SK-N-SH (cell line): ENCODE measurements at regions not wholly inside any gene's neighbourhood (a gene's known extent, or its start where the extent isn't known, plus 50 kb on each side); places are given as distances from the start of the nearest gene placed in this dataset.
A peak's percentile ranks its signal among the peaks of the same experiment; 100 is the strongest.

ENCODE experiments used
- CTCF ChIA-PET: fragments of 300-600, 350-600 bp; formaldehyde crosslinking; extraction: SDS; loops from one replicate; lab custom pipeline; 2021; lab: Yijun Ruan, JAX
- POLR2A ChIA-PET: fragments of 350-600 bp; sonication (Branson Sonifier 250); formaldehyde crosslinking; extraction: SDS; loops from one replicate; lab custom pipeline; 2020; ENCODE audit warnings: antibody characterized with exemption, inconsistent platforms; lab: Yijun Ruan, JAX
- DNase-seq: peaks from one replicate; pipeline ENCODE4 v3.0.0; 2012
- H2AFZ ChIP-seq: fragments of 200-600 bp; sonication (generic); 2 replicates; pipeline ENCODE4 v1.8.1; 2016; ENCODE audit warnings: antibody characterized with exemption, mild to moderate bottlenecking, low read depth
- H3F3A ChIP-seq: fragments of 200-600 bp; sonication (generic); replicated peaks from 2 replicates; pipeline ENCODE3; 2016; ENCODE audit warnings: antibody characterized with exemption, mild to moderate bottlenecking; ENCODE audit not compliant: insufficient read depth
- H3K27ac ChIP-seq, 2 experiments: fragments of 200-500 bp in 1 of 2; fragments of 200-600 bp in 1 of 2; sonication (Bioruptor generic) in 1 of 2; sonication (generic), shearing (Covaris generic) in 1 of 2; 2 replicates each; pipeline versions ENCODE4 v1.5.1 to v1.6.1; 2014 to 2016; ENCODE audit warnings: low read depth in 2 of 2, inconsistent platforms in 1 of 2, low read length in 1 of 2, mild to moderate bottlenecking in 1 of 2, mixed read lengths in 1 of 2
- H3K27me3 ChIP-seq: fragments of 200-600 bp; sonication (generic), shearing (Covaris generic); 2 replicates; pipeline ENCODE4 v1.6.1; 2016; ENCODE audit warnings: mixed run types; ENCODE audit not compliant: insufficient read depth
- H3K36me3 ChIP-seq, 2 experiments: fragments of 200-500 bp in 1 of 2; fragments of 200-600 bp in 1 of 2; sonication (Bioruptor generic) in 1 of 2; sonication (generic) in 1 of 2; replicated peaks in 1 of 2; 2 replicates each; pipeline versions ENCODE3 to v1.5.1; 2014 to 2016; ENCODE audit warnings: low read length in 1 of 2, mild to moderate bottlenecking in 1 of 2; ENCODE audit not compliant: insufficient read depth in 2 of 2, control insufficient read depth in 1 of 2
- H3K4me1 ChIP-seq, 2 experiments: fragments of 200-500 bp in 1 of 2; fragments of 200-600 bp in 1 of 2; sonication (Bioruptor generic) in 1 of 2; sonication (generic), shearing (Covaris generic) in 1 of 2; 2 replicates each; pipeline versions ENCODE4 v1.5.1 to v1.6.1; 2014 to 2016; ENCODE audit warnings: low read depth in 1 of 2, low read length in 1 of 2, mixed run types in 1 of 2; ENCODE audit not compliant: insufficient read depth in 2 of 2, control insufficient read depth in 1 of 2
- H3K4me2 ChIP-seq: fragments of 200-600 bp; sonication (generic), shearing (Covaris generic); 2 replicates; pipeline ENCODE4 v1.6.1; 2017; ENCODE audit warnings: mixed run types
- H3K4me3 ChIP-seq, 2 experiments: fragments of 200-500 bp in 1 of 2; fragments of 200-600 bp in 1 of 2; sonication (Bioruptor generic) in 1 of 2; sonication (generic), shearing (Covaris generic) in 1 of 2; 2 replicates each; pipeline versions ENCODE4 v1.5.1 to v1.8.1; 2014 to 2016; ENCODE audit warnings: low read depth in 2 of 2, inconsistent platforms in 1 of 2, low read length in 1 of 2, mild to moderate bottlenecking in 1 of 2, mixed read lengths in 1 of 2, moderate library complexity in 1 of 2
- H3K79me2 ChIP-seq: fragments of 200-600 bp; sonication (generic); 2 replicates; pipeline ENCODE4 v1.8.1; 2017; ENCODE audit warnings: mild to moderate bottlenecking; ENCODE audit not compliant: insufficient read depth
- H3K9ac ChIP-seq: fragments of 200-600 bp; sonication (generic); 2 replicates; pipeline ENCODE4 v1.6.1; 2017; ENCODE audit warnings: mixed run types
- H3K9me2 ChIP-seq: fragments of 200-600 bp; sonication (generic); 2 replicates; pipeline ENCODE4 v1.6.1; 2017; ENCODE audit warnings: mixed run types
- H3K9me3 ChIP-seq: fragments of 200-600 bp; sonication (generic); 2 replicates; pipeline ENCODE4 v1.6.1; 2017; ENCODE audit warnings: mixed run types, mild to moderate bottlenecking, moderate library complexity
- H4K20me1 ChIP-seq: fragments of 200-600 bp; sonication (generic); 2 replicates; pipeline ENCODE4 v1.6.1; 2017; ENCODE audit warnings: mild to moderate bottlenecking, mixed run types; ENCODE audit not compliant: insufficient read depth
- CHD2 ChIP-seq: fragments of 150-350 bp; IDR thresholded peaks from 2 replicates; pipeline ENCODE4 v1.6.1; 2018; ENCODE audit warnings: low read length; ENCODE audit not compliant: partially characterized antibody
- CTCF ChIP-seq: fragments of 200-600 bp; sonication (generic); IDR thresholded peaks from 2 replicates; pipeline ENCODE4 v1.6.1; 2017; ENCODE audit warnings: antibody characterized with exemption, mild to moderate bottlenecking, moderate library complexity
- ELF1 ChIP-seq: IDR thresholded peaks from 2 replicates; pipeline ENCODE4 v1.4.0; 2012
- EP300 ChIP-seq, 2 experiments: IDR thresholded peaks; 2 replicates each; pipeline versions ENCODE4 v1.4.0 to v1.6.1; 2012; ENCODE audit warnings: borderline replicate concordance in 1 of 2, low read depth in 1 of 2, low read length in 1 of 2
- EZH2phosphoT487 ChIP-seq: fragments of 200-600 bp; sonication (generic); IDR thresholded peaks from 2 replicates; pipeline ENCODE4 v1.6.1; 2017; ENCODE audit warnings: low read depth, mixed run types, mild to moderate bottlenecking, antibody characterized with exemption, moderate library complexity, borderline replicate concordance
- FOXJ3 ChIP-seq: sonication (generic); formaldehyde crosslinking; IDR thresholded peaks from 2 replicates; pipeline ENCODE4 v1.5.1; 2020; ENCODE audit warnings: mild to moderate bottlenecking, missing genetic modification reagents
- IRF3 ChIP-seq: fragments of 150-350 bp; IDR thresholded peaks from 2 replicates; pipeline ENCODE4 v1.6.1; 2016; ENCODE audit warnings: mild to moderate bottlenecking, low read depth, low read length
- JUND ChIP-seq: IDR thresholded peaks from 2 replicates; pipeline ENCODE4 v1.4.0; 2012
- MAX ChIP-seq: IDR thresholded peaks from 2 replicates; pipeline ENCODE4 v1.4.0; 2012; ENCODE audit warnings: low read depth
- MEF2A ChIP-seq: IDR thresholded peaks from 2 replicates; pipeline ENCODE4 v1.4.0; 2012; ENCODE audit warnings: low read depth, borderline replicate concordance
- NFIC ChIP-seq: IDR thresholded peaks from 2 replicates; pipeline ENCODE4 v1.4.0; 2012; ENCODE audit warnings: borderline replicate concordance
- NRF1 ChIP-seq: IDR thresholded peaks from 2 replicates; pipeline ENCODE4 v1.6.1; 2012; ENCODE audit warnings: low read depth, mild to moderate bottlenecking, low read length
- PBX3 ChIP-seq: IDR thresholded peaks from 2 replicates; pipeline ENCODE4; 2012
- POLR2AphosphoS5 ChIP-seq: IDR thresholded peaks from 2 replicates; pipeline ENCODE4 v1.6.1; 2012; ENCODE audit warnings: low read depth, low read length
- RCOR1 ChIP-seq: fragments of 150-350 bp; IDR thresholded peaks from 2 replicates; pipeline ENCODE4 v1.6.1; 2017; ENCODE audit warnings: antibody characterized with exemption, low read length
- REST ChIP-seq: IDR thresholded peaks from 2 replicates; pipeline ENCODE4 v1.6.1; 2012; ENCODE audit warnings: mild to moderate bottlenecking, low read depth, low read length, moderate library complexity
- RFX5 ChIP-seq: IDR thresholded peaks from 2 replicates; pipeline ENCODE4 v1.6.1; 2012; ENCODE audit warnings: mild to moderate bottlenecking, improper control_type of control experiment, low read length
- RXRA ChIP-seq: IDR thresholded peaks from 2 replicates; pipeline ENCODE4 v1.4.0; 2012; ENCODE audit warnings: low read depth, mild to moderate bottlenecking, borderline replicate concordance
- SMC3 ChIP-seq: IDR thresholded peaks from 2 replicates; pipeline ENCODE4 v1.6.1; 2012; ENCODE audit warnings: low read depth, low read length, improper control_type of control experiment
- TAF1 ChIP-seq: IDR thresholded peaks from 2 replicates; pipeline ENCODE4 v1.6.1; 2012; ENCODE audit warnings: low read depth, mild to moderate bottlenecking, low read length, moderate library complexity, borderline replicate concordance
- TEAD4 ChIP-seq: IDR thresholded peaks from 2 replicates; pipeline ENCODE4 v1.4.0; 2012; ENCODE audit warnings: mild to moderate bottlenecking, borderline replicate concordance; ENCODE audit not compliant: insufficient read depth
- USF1 ChIP-seq: IDR thresholded peaks from 2 replicates; pipeline ENCODE4 v1.4.0; 2012; ENCODE audit warnings: low read depth, borderline replicate concordance
- ZBTB33 ChIP-seq: IDR thresholded peaks from 2 replicates; pipeline ENCODE4 v1.4.0; 2012; ENCODE audit warnings: low read depth, borderline replicate concordance
- WGBS: methylation state at CpG from one replicate; pipeline ENCODE4 v1.1.6; 2017; ENCODE audit warnings: low lambda C conversion rate; 5-methylcytosine and 5-hydroxymethylcytosine counted together

GRCh38 chr11:103618528-103618927, 417.9 kb upstream of the DDI1 start:
- Histone ChIP-seq H4K20me1 (no peaks in the 10 kb centered on the region), H3K79me2 (no peaks in the 10 kb centered on the region), H3K27ac (peak overlapping the region; percentile 58 to 80), H3K9ac (peak overlapping the region; percentile 26; the same call in 1 of the 2 replicates), H3K4me3 (no peak overlapping the region), H3K9me2 (no peaks in the 10 kb centered on the region), H3K4me1 (peaks cover 0 to 29% of the 10 kb centered on the region in 2 experiments; a peak in 3 of 4 replicates), H3K27me3 (no peaks in the 10 kb centered on the region), H3K9me3 (no peaks in the 10 kb centered on the region), H3F3A (peaks cover 9% of the 10 kb centered on the region), H3K4me2 (peak overlapping the region; percentile 30), H3K36me3 (no peaks in the 10 kb centered on the region), H2AFZ (peak overlapping the region; percentile 17; the same call in 1 of the 2 replicates)
- WGBS, result 24% methylated on average over 3 of the region's 3 CpGs
- CTCF ChIA-PET, result interaction anchor here (1.0 to 1.8 kb wide), 3 partner anchors 11 to 17 kb away, joined by 3 to 8 read pairs (median 3); no protein-coding TSS in a partner anchor
- peak; percentile 19 for DNase-seq
- POLR2A ChIA-PET, result no interaction called here
- TF ChIP-seq MAX (peak; percentile 80), NRF1 (no peak), EP300 (IDR thresholded peaks at IDR 0.05; ENCODE audit: borderline replicate concordance in 1 of 2, low read depth in 1 of 2, low read length in 1 of 2) (peak; percentile 77 to 86), JUND (peak; percentile 66), RXRA (peak; percentile 26; the same call in 1 of the 2 replicates), SMC3 (no peak), MEF2A (no peak), NFIC (peak; percentile 83; the same call in 1 of the 2 replicates), REST (no peak), RCOR1 (peak; percentile 78; the same call in 1 of the 2 replicates), CHD2 (peak; percentile 64), IRF3 (no peak), ELF1 (no peak), USF1 (no peak), ZBTB33 (no peak), FOXJ3 (CRISPR knock-in tag) (no peak), EZH2phosphoT487 (no peak), RFX5 (no peak), TEAD4 (peak; percentile 80; the same call in 1 of the 2 replicates), PBX3 (peak; percentile 81), CTCF (no peak), TAF1 (peak; percentile 23; the same call in 1 of the 2 replicates), POLR2AphosphoS5 (peak; percentile 77; the same call in 1 of the 2 replicates)
